ENCODE measurements at regions not wholly inside any gene's neighbourhood (a gene's known extent, or its start where the extent isn't known, plus 50 kb on each side); places are given as distances from the start of the nearest gene placed in this dataset.
"Not testable (repeated sequence)": the region's sequence is repeated elsewhere in the genome, so short reads cannot be mapped to it uniquely, and the experiment has no call there.

GRCh38 chr20:22966787-22967464 lies 68.2 kb upstream of the SSTR4 start:
- DNase-seq = no peak

- DNase-seq = not testable (repeated sequence)
Measured at GRCh38 chr20:22967706-22968105, 67.4 kb upstream of the SSTR4 start.

- DNase-seq = not testable (repeated sequence)
Measured at GRCh38 chr20:22969031-22969430, 66.1 kb upstream of the SSTR4 start.

- not testable (repeated sequence) for DNase-seq
Measured at GRCh38 chr20:22971077-22971476, 64.0 kb upstream of the SSTR4 start.

GRCh38 chr20:22974354-22974753 lies 60.8 kb upstream of the SSTR4 start:
- DNase-seq = no peak

GRCh38 chr20:22977047-22977785 lies 57.9 kb upstream of the SSTR4 start:
- DNase-seq = peak in 1 of 2 experiments; percentile 4

GRCh38 chr20:22984008-22984407 lies 51.1 kb upstream of the SSTR4 start:
- no peak for DNase-seq

GRCh38 chr20:22984606-22985005 lies 50.5 kb upstream of the SSTR4 start:
- DNase-seq = no peak

- DNase-seq = no peak
Measured at GRCh38 chr20:22985239-22985778, 49.8 kb upstream of the SSTR4 start.
